NCI-H510A treated with DMSO at 0.1 percent for 48 hours (cell line): ENCODE measurements at regions not wholly inside any gene's neighbourhood (a gene's known extent, or its start where the extent isn't known, plus 50 kb on each side); places are given as distances from the start of the nearest gene placed in this dataset.
"Not testable (repeated sequence)": the region's sequence is repeated elsewhere in the genome, so short reads cannot be mapped to it uniquely, and the experiment has no call there.

Experiments
- DNase-seq: peaks from one replicate; lab custom pipeline; 2025; lab: John Stamatoyannopoulos, UW

DNA sequence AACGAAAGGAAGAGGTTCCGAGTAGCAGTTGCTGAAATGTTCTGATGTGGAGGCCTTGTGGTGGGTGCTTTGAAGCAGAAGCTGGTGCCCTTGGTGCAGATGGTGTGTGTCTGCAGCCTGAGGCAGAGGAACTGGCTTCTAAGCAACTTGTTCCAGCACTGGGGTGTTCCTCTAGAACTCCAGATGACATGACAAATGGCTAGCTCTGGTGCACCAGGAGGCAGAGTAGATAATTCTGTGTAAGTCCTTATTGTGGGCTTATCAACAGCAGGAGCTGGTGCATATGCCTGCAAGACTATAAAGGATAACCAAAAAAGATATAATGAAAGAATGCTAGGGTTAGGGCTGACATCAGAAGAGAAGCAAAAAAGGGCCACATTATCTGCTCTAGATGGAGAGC lies 76.5 kb downstream of the ARL5B start:
- DNase-seq = no peak

DNA sequence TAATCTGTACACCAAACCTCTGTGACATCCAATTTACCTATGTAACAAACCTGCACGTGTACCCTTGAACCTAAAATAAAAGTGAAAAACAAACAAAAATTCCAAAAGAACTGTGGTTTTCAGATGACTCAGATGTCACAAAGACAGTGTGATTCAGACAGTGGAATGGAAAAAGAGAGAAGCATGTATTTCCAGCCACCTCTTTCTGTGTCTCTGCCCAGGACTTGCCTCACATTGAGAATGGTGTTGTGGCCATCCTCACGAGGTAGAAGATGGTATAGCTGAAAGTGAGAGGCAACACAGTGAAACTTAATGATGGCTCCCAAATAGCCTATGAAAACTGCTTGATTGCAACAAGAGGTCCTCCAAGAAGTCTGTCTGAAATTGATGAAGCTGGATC lies 78.0 kb downstream of the ARL5B start:
- DNase-seq = no peak

- no peak for DNase-seq
These were observed 78.6 kb downstream of the ARL5B start for GRCh38 chr10:18737841-18738240.

GRCh38 chr10:18738835-18739234 lies 79.6 kb downstream of the ARL5B start:
- no peak for DNase-seq

DNA sequence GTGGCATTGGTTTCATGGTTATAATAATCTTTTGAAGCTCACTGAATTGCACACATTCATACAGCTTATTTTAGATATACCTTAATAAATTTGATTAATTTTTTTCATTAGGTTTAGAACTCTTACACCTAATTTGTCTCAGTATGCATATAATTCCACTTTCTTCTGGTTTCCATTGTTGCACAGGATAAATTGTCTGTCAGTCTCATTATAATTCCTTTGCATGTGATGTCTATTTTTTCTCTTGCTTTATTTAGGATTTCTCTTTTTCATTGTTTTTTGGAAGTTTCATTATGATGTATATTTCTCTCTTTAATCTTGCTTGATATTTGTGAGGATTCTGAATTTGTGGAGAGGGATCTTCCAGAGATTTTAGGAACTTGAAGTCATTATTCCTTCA lies 84.7 kb downstream of the ARL5B start:
- DNase-seq = no peak

DNA sequence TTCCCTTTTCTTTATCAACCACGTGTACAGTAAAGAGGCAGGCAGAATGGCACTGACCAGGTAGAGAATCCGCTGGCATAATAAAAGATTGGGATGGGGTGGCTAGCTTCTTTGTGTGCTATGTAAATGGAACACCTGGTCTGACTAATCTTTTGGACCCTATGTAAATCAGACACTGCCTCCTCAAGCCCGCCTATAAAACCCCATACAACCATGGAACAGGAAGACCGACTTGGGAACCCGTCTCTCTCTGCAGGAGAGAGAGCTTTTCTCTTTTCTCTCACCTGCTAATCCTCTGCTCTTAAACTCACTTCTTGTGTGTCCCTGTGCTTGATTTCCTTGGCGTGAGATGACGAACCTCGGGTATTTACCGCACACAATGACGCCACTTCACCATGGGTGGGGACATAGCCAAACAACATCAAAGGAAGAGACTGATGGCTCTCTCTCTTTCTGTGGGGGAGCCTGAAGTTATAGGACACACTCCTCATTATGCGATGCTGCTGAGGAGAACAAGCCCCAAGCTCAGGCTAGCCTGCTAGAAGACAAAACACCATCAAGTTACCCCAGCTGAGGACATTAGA lies 94.2 kb downstream of the ARL5B start:
- DNase-seq = peak; percentile 56

- DNase-seq = no peak
These were observed 100.3 kb downstream of the ARL5B start for GRCh38 chr10:18759575-18759974.

- no peak for DNase-seq
These were observed 101.6 kb downstream of the ARL5B start for GRCh38 chr10:18760836-18761235.

GRCh38 chr10:18767981-18768380 lies 108.8 kb downstream of the ARL5B start:
- no peak for DNase-seq

DNA sequence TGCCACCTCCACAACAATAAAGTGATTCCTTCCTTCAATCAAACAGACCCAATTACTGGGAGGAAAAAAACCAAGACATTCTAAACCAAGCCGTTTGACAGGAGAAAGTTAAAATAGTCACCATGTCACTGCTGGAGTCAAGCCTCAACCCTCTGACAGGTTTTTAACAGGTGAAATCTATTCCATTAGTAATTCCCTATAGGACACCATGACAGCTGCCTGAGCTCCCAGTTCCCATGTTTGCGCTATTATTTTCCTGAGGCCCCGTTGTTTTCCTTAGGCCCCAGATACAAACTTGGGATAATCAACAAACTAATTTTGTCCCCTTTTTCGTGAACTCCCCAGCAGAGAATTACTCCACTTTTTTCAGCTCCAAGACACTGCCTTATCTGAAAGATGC lies 113.9 kb downstream of the ARL5B start:
- no peak for DNase-seq

GRCh38 chr10:18777258-18777657 lies 118.0 kb downstream of the ARL5B start:
- no peak for DNase-seq

DNA sequence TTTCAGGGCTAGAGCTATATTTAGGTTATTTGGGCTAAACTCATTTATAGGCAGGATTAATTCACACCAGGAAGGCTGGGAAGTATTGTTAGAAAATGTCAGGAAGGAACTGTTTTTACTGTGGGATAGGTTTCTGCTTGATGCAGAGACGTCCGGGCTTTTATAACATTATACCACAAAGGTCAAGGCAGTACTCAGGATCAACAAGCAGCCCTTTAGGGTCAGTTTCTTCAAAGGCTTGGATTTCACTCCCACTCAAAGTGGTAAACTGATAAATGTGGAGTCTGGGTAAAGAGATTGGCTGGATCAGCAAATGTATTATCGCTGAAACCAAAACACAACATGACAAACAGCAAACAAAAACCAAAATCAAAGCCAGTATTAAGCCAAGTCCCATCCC lies 127.2 kb downstream of the ARL5B start:
- no peak for DNase-seq

DNA sequence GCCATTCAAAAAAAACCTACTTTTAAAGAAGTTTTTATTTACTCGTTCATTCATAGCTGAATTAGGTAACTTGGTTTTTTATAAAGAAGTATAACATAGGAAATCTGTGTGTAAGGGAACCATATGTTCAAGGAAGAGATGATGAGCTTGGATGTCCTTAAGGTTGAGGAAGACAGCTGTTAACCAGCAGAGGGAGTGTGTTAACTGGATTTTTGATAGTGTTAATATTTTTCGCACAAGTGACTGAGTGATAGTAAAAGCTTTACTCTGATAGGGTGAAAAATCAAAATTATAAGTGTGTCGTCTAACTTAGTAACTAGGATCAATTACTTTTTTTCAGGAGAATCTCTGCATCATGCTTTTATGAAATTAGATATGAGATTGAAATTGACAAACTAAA lies 134.7 kb downstream of the ARL5B start:
- DNase-seq = peak; percentile 17

DNA sequence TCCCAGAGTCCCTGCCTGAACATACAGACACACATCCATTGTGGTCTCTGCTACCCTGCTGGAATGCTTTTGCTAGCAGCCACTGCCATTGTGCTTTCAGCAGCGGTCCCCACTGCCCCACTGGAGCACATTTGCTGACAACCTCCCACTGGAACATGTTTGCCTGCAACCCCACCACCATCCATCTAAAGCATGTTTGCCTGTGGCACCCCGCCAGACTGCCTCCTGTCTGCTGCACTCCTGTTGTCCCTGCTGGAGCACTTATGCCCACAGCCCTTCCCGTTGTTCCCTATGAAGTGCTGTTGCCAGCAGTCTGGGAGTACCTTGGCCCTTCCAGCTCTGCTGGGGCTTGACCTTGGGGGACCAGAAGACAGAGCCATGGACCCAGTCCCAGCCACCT lies 136.3 kb downstream of the ARL5B start:
- DNase-seq = no peak

DNA sequence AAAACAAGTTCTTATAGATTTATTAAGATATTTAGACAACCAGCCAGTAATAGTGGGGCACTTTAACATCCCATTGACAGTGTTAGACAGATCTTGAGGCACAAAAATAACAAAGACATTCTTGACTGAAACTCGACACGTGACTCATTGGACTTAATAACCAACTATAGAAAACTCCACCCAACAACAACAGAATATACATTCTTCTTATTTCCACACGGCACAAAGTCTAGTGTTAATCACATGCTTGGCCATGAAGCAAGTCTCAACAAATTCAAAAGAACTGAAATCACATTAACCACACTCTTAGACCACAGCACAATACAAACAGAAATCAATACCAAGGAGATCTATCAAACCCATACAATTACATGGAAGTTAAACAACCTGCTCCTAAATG lies 138.1 kb downstream of the ARL5B start:
- DNase-seq = no peak

- DNase-seq = no peak
These were observed 162.9 kb downstream of the ARL5B start for GRCh38 chr10:18822156-18822555.

DNA sequence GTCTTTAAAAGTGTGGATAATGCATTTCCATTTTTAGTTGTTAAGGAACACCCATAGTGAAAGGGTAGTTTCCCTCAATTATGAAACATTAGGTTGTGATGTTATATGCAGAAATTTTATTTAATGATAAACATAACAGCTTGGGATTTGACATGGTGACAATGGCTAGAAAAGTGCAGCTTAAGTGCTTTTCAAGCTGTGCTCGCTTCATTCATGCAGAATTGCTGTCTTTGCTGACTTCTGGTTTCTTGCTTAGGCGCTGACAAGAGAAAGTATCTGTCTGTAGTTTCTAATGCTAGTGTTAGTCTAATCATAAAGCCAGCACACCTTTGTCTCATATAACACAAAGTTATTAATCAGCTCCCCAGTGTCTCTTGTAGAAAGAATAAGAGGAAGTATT lies 170.0 kb downstream of the ARL5B start:
- DNase-seq = peak; percentile 15

DNA sequence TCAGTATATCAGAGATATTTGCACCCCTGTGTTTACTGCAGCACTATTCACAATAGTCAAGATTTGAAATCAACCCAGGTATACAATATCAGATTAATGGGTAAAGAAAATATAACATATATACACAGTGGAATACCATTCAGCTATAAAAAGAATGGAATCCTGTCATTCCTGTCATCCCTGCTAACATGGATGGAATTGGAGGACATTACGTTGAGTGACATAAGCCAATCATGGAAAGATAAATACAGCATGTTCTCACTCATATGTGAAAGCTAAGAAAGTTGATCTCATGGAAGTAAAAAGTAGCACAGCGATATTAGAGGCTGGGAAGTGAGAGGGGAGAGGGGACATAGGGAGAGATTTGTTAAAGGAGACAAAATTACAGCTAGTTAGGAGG lies 171.0 kb downstream of the ARL5B start:
- DNase-seq = no peak

GRCh38 chr10:18856623-18857022 lies 192.0 kb upstream of the MALRD1 start:
- DNase-seq = not testable (repeated sequence)

DNA sequence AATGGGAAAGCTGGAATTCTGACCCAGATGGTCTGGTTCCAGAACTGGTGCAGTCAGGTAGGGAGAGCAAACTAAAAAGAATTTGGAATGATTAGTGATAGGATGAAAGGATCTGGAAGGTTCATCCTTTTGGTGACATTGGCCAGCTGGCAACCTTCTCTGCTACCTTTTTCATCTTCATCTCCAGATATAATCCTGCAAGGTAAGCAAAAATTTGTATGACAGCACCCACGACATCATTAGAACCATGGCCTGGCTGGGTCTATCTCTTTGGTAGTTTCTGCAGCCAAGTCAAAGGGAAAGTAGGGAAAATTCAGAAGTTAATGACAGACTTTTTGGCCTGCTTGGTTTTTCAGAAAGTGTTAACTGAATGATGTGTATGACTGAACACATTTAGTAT lies 188.9 kb upstream of the MALRD1 start:
- no peak for DNase-seq

DNA sequence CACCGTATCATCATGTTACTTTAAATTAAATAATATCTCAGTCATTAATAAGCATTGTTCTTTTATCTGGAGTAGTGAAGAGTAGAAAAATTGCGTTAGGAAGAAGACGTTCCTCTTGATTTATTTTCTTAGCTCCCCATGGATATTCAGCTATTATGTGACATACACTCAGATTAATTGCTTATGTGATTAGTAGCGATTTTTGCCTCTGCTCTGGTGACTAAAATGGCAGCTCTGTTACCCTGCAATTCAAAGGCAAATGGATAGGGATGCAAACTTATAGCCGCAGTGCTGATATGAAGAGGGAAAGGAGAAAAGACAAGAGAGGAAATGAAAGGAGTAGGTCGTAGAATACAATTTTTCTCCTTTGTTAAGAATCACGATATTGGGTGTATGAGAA lies 188.4 kb upstream of the MALRD1 start:
- DNase-seq = no peak

GRCh38 chr10:18860631-18861240 lies 187.9 kb upstream of the MALRD1 start:
- no peak for DNase-seq

GRCh38 chr10:18861382-18861781 lies 187.2 kb upstream of the MALRD1 start:
- DNase-seq = no peak

DNA sequence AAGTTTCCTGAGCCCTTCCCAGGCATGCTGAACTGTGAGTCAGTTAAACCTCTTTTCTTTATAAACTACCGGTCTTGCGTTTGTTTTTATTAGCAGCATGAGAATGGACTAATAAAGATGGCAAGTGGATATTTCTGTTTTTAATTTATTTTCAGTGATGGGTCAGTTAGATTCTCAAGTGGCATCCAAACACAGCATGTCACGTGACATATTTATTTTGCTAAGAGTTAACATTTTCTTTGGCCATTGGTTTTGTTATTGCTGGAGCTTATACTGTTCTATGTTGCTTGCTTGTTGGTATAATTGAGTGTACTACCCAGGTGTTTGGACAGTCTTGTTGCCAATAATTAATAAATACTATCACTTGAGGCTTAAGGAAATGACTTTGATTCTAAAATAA lies 181.7 kb upstream of the MALRD1 start:
- no peak for DNase-seq
